GM19023 (cell line): ENCODE measurements at regions not wholly inside any gene's neighbourhood (a gene's known extent, or its start where the extent isn't known, plus 50 kb on each side); places are given as distances from the start of the nearest gene placed in this dataset.

Experiments used
- ATAC-seq: cut with Tn5 transposase; IDR thresholded peaks from one replicate; pipeline ENCODE4 v1.9.1; 2021; ENCODE audit warnings: mild to moderate bottlenecking, moderate library complexity; ENCODE audit not compliant: unreplicated experiment

DNA sequence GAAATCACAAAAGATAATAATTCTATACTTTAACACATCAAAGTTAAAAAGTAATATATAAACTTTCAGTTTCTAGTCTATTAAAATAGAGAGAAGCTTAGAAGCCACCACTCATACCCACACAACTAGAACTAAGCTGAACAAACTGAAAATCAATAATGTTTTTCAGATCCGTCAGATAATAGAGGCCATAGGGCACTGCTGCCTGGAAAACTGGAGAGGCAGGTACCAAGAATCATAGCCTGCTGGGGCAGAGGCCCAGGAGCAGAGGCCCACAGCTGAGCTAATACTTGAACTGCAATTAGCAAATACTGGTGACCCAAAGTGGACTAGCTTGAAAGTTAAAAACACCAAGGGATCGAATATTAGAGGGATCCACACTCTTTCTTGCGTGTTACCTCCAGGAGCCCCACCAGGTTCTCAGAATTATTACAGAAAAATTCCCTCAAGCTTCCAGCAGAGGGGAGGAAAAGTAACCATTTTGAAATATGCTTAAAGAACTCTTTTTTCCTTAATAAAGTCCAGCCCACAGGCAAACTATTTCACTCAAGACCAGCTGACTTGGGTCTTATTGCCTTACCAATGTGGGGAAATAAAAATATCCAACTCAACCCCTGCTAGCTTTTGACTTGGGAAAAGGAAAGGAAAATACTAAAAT lies 774.1 kb upstream of the IGFBP3 start:
- no peak for ATAC-seq

DNA sequence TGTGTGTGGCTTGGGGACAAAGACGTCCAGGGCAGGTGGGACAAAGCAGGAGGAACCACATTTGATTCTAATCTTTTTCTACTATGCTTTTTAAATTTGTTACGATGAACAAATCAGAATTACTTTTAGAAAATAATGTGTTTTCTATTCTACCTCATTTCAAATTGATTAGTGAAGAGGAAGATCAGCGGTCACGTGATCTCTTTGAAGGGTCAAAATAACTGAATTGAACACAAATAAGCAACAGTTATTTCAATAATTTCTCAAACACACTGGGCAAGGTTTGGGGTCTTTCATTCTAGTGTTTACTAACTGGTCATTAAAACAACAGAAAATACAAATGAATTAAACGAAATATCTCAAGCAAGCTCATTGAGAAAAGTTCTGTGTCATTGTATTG lies 773.0 kb upstream of the IGFBP3 start:
- ATAC-seq: no peak

DNA sequence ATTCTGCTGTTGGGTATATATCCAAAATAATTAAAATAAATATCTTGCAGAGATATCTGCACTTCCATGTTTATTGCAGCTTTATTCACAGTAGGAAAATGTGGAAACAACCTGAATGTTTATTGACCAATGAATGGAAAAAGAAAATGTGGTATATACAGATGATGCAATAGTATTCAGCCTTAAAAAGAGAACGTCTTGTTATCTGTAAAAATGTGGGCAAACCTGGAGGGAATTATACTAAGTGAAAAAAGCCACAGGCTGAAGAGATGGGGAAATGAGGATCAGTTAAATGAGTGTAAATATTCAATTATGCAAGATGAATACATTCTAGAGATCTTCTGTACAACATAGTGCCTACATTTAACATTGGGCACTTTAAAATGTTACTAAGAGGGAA lies 766.1 kb upstream of the IGFBP3 start:
- ATAC-seq: no peak

DNA sequence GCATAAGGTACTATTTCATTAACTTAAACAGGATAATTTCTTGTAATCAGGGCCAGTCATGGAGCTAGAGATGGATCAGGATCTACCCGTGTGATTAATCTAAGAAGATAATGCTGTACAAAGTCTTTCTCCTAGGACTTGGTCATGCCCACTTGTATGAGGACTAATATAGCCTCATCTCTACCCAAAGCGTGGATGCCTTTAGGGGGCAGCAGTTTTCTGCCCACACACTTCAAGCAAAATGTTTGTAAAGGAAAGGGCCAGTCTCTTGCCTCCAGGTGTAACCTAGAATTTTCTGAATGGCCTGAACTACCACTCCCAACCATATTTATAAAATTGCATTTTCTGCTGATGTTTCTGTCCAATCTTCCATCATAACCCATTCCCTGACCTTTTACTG lies 764.0 kb upstream of the IGFBP3 start:
- no peak for ATAC-seq

DNA sequence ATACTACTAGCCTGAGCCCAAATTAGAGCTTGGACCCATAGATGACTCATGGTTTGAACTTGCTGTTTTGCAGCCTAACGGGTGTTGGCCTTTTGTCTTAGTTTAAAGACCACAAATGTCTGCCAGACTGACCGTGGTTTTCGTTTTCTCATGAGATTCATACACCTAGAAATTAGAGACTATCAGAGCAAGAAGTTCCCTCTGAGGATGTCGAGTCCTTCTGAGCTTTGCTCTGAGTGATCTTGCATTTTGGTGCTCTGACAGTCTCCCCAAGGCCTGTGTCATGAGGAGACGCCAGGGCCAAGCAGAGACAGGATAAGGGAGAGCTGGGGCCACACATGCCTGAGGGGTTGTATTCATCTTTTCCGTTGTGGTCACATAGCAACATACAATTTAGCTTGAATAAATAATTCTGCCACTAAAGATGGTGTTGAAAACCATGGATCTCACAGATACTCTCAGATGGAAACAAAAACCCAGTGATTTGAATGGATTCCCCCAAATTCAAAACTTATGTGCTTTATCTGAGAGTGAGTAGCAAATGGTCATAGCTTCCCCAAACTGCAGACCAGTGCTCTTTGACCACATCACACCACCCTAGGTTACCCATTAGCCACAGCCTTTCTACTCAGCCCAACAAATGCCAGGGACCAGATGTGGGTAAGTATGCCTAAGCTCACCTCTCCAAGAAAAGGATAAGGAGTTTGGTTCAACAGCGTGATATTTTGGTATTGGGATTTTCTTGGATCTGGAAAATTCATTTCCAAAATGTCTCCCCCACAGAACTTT lies 762.0 kb upstream of the IGFBP3 start:
- peak; percentile 48 for ATAC-seq

DNA sequence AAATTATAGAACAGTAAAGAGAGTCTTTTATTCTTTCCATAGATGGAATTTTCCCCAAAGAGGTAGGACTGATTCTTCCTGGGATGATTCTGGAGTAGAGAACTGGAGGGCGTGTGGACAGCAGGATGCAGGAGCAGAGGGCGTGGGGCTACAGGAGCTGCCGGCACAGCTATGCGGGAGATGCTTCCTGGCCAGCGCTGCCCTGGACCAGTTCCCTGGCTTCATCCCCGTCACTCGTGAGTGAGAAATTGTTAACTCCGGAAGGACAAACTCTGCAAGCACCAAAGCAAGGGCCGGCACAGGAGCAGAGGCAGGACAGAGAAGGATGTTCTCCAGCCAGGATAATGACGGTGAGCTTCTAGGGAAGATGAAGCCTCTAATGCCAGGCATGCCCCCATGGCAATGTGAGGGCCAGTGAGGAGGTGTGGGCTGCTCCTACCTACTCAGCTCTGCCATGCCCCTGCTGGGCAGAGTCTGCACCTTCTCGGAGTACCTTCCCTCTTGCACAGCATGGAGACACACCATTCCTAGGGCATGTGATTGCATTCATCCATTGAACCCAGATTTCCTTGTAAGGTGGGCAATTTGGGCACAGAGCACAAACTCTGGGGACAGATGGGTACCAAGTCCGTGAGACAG lies 760.9 kb upstream of the IGFBP3 start:
- no peak for ATAC-seq

DNA sequence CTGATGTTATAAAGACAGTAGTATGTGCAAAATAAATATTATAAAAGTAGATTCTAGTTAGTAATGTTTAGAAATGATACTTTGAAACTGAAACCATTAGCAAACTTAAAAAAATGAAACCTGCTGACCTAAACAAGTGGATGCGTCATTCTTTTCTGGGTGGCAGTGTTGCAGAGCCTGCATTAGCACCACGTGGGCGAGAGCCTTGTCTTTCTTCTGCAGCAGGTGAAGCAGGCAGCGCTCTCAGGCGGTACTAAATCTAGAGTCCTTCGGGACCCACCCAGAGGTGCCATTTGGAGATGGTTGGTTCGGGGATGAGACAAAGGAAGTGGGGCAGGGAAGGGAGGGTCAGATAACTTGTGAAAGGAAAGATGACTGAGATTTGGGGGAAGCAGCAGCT lies 759.1 kb upstream of the IGFBP3 start:
- ATAC-seq: no peak

DNA sequence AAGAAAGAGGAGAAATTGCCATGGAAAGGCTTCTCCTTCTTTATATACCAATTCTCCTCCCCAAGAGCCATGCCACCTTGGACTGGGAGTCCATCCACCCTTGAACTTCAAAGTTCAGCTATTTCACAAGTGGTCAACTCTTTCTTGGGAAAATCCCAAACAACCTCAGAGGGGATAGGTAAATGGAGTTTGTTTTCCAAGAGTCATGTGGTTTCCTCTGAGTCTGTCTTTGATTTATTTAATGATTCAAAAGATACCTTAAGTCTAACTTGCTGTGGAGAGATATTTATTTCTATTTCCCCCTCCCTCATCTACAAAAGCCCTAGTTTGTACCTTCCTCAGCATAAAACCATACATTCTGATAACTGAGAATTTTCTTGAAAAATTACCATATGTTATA lies 758.6 kb upstream of the IGFBP3 start:
- no peak for ATAC-seq

DNA sequence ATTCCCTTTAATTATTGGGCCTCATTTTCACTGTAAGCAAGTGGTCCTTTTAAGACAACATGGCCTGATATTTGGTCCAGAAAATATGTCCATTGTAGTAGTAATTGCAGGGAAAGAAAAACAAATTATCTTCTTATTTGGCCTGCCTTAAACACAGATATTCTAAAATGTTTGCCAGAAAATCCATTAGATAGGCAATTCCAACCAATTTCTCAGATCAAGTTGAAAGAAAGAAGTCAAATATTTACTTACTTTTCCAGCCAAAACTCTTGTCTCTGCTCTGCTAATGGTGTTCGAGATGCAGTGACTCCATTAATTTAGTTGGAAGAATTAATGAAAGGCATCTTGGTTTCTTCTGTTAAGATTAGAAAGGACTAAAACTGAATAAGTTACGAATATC lies 757.3 kb upstream of the IGFBP3 start:
- no peak for ATAC-seq

DNA sequence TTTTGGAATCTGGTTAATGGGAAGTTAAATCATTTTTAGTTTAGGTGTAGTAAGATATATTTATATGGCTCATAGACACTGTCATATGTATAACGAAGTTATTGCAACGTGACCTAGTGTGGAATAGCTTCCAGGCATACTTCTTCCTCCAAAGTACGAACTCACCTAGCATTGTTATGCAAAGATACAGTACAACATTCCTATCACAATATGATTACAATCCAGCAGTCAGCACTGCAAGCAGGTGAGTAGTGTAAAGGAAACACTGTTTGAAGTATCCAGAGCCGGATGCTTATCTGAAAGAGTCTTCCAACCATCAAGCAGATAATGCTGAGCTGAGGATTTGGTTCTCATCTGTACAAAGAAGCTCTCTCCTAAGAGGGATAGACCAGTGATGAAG lies 754.4 kb upstream of the IGFBP3 start:
- no peak for ATAC-seq

DNA sequence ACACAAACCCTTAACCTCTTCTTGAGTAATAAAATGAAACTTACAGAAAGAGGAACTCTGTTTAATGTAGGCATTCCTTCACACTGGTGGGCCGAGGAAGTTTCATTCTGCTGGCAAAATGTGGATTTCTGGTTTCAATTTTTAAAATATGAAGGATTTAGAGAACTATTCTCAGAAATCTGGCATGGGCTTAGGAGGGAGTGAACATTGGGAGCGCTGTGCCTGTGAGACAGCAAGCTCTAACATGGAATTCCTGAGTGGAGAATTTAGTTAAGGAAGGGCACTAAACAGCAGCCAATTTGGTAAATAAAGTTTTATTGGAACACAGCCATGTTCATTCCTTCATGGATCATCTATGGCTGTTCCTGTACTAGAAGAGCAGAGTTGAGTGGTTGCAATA lies 751.8 kb upstream of the IGFBP3 start:
- no peak for ATAC-seq

DNA sequence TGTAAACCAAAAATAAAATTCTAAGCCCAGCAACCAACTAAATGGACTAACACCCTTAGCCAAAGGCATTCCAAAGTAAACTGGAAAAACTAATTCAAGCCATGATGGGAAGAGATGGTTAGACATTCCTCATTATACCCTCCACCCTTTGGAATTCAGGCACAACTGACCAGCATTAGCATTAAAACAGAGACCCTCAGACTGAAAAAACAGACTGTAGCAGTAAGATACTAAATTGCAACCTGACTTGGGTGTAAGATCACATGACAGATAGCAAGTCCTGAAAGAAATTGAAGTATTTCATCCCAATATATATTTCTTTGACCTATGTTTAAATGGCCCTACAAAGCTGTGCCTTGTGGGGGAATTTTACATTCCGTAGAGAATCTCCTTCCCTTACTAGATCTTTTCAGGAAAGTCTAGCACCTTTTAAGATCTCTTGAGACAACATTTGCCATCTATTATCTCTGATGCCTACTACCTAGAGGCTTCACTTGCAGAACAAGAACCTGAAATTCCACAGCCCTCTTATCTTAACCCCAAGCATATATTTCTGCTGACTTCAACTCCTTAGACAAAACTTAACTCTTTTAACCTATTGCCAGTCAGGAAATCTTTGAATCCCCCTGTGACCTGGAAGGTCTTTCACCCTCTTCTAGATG lies 750.2 kb upstream of the IGFBP3 start:
- no peak for ATAC-seq

DNA sequence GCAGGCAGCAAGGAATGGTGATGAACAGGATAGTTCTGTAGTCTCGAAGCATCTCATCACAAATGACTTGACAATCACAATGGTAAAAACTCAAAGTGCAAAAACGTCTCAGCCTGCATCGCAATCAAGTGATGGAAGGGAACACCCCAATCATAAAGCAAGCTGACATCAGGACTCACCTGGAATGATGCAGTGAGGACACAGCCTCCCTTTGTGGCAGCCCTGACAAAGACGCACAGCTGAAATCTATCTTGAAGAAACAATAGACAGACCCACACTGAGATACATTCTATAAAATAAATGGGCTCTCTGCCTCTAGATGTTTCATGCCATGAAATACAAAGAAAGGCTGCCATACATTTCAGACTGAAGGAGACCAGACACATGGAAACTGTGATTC lies 748.0 kb upstream of the IGFBP3 start:
- ATAC-seq: no peak

DNA sequence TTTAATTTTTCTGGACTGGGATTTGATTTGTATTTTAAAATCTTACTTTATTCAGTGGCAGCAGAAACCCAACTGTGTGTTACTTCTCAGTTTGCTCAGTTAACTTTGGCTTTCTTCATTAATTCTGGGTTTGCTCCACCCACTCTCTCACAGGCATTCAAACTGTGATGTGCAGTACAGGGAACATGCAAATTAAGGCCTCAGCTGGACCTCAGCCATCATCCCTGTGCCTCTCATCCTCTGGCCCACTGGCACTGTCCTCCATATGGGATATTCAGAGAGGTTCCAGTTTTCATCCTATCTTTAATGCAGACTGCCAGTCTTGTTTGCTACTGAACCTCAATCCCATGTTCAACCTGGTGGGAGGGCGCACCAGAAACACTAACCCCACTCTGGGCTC lies 743.4 kb upstream of the IGFBP3 start:
- no peak for ATAC-seq

DNA sequence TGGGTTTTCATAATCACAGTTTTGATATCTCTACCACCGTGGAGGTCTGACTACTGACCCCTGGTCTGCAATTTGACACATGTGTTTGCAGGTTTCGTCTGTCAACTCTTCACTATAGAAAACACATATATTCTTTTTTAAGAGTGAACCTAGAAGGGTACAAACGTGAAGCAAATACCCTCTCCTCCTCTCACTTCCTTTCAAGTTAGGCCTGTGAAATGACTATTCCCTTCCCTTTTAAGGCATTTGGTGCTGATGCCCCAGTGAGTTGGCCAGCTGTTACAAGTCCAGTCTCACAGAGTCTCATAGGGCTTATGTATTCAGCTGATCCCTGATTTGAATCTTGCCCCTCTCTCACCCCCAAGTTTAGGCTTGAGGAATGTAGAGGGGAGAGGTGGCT lies 742.0 kb upstream of the IGFBP3 start:
- no peak for ATAC-seq

DNA sequence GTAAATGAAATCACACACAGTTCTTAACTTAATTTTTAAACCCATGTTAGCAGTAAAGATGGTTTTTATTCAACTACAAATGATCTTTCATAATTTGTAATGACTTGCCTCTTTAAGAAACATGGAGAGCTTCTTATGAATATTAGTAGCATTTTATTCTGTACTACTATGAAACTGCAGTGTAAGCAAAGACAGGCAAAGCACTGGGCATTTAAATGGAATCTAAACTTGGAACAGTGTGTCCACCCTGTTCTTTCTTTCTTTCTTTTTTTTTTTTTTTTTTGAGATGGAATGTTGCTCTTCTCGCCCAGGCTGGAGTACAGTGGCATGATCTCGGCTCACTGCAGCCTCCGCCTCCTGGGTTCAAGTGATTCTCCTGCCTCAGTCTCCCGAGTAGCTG lies 740.4 kb upstream of the IGFBP3 start:
- ATAC-seq: no peak

DNA sequence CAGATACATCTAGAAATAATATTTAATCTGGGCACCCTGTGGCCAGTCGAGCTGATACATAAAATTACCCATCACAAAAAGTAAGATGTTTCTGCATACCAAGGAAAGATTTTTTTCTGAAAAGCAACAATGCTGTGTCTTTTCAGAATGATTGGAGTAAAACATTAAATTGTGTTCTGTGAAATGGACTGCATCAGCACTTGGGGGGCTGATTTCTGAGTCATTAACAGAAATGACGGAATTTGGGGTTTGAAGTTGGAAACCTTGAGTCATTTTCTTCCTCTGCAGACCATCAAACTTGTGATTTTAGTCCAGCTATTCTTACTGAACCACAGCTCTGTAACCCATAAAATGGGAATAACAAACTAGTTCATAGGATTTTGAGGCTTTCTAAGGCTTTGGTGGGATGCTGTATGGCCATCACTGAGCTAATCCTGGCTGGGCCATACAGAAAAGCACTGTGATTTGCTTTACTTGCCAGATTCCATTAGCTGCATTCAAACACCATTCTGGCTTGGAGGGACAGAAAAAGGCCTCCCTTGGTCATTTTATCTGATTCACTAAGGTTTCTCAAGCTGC lies 739.4 kb upstream of the IGFBP3 start:
- ATAC-seq: no peak

DNA sequence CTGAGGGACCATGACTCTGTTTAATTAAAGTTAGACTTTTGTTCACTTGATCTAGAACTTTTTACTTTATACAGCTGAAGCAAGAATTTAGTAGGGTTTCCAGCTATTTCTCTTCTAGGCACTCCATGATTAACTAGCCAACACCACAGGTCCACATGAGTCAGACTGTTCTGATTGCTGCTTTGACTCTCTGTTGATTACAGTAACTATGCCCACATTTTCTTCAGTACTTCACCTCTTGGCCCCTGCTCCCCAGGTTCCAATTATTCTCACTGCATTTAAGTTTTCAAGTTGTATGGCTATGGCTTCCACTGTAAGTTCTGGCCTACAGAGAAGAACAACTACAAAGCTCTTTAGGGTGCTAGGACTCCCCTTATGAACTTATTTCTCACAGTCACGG lies 737.2 kb upstream of the IGFBP3 start:
- ATAC-seq: no peak

DNA sequence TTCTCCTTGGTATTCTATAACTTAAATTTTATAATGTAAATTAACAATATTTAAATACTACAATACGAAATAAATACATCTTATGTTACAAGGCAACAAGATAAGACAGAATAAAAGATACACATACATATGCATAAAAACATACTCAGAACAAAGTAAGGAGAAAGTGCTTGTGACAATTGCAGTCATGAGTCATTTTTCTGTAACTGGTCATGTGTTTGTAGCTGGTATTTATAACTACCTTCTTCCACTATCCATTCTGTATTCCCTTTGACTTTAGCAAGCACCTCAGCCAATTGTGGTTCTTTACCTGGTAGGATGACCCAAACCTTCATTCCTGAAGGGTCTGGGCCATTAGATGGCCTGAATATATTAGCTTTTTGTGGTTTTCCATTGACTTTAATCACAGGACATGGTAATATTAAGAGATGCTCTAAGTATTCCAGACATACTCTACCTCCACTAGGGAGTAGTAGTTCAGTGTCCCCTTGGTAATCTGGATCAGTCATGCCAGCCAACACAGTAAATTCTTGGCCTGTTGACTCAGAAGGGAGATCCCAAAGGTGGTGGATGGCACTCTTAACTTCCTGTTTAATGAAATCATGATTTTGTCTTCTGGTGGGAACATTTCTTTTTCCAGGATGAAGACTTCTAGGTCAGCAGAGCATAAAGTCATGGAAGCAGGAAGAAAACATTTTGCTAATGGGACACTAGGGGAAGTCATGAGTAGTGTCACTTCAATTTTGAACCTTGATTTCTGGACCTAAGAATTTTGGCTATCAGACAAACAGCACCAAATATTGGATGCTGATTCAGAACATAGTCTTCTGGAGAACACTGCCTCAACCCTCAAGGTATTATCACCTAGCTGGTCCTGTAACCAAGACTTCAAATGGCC lies 733.7 kb upstream of the IGFBP3 start:
- no peak for ATAC-seq

DNA sequence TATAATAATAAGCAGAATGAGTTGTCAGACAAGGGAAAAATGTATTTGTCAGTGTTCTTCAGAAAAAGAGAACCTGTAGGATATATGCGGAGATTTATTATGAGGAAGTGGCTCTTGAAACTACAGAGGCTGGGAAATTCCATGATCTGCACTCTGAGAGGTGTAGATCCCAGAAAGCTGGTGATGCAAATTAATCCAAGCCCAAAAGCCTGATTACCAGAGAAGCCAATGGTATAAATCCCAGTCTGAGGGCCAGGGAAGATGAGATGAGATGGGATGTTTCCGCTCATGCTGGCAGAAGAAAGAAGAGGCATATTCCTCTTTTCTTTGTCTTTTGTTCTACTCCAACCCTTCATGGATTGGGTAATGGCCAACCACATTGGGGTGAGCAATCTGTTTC lies 732.8 kb upstream of the IGFBP3 start:
- no peak for ATAC-seq
